ENCODE measurements at regions not wholly inside any gene's neighbourhood (a gene's known extent, or its start where the extent isn't known, plus 50 kb on each side); places are given as distances from the start of the nearest gene placed in this dataset.

DNA sequence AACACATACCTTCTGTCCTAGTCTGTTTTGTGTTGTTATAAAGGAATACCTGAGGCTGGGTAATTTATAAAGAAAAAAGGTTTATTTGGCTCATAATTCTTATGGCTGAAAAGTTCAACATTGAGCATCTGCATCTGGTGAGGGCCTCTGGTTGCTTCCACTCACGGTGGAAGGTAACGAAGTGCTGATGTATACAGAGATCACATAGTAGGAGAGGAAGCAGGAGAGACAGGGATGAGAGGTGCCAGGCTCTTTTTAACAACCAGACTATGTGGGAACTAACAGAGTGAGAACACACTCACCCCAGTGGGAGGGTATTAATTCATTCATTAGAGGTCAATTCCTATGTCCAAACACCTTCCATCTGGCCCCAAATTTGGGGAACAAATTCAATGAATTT is 463.8 kb downstream of the DSC3 start:
- TF ChIP-seq GATA3 (IDR thresholded peaks at IDR 0.05; ENCODE audit: low read depth, low read length) (no peak), GATA2 (IDR thresholded peaks at IDR 0.05; ENCODE audit: low read depth, low read length) (no peak)

Data from SH-SY5Y (cell line).